ENCODE measurements at regions not wholly inside any gene's neighbourhood (a gene's known extent, or its start where the extent isn't known, plus 50 kb on each side); places are given as distances from the start of the nearest gene placed in this dataset.
"Not testable (repeated sequence)": the region's sequence is repeated elsewhere in the genome, so short reads cannot be mapped to it uniquely, and the experiment has no call there.

GRCh38 chr3:161700998-161701397 lies 204.4 kb downstream of the OTOL1 start:
- no peaks in the 10 kb centered on the region for H3K9me2 ChIP-seq
- H3K4me2 ChIP-seq, result no peak overlapping the region
- H3K9ac ChIP-seq, result no peak overlapping the region
- TF ChIP-seq TCF12 (IDR thresholded peaks at IDR 0.05) (no peak), YY1 (IDR thresholded peaks at IDR 0.05; ENCODE audit: low read depth) (no peak), MAX (IDR thresholded peaks at IDR 0.05; ENCODE audit: low read depth) (no peak), RAD21 (IDR thresholded peaks at IDR 0.05; ENCODE audit: low read length) (peak; percentile 24; the same call in 1 of the 2 replicates)
- WGBS (ENCODE audit: low lambda C conversion rate), result 29% methylated on average over 2 of the region's 2 CpGs
- no peak overlapping the region for H2AFZ ChIP-seq (ENCODE audit: low read depth)
- H3K27me3 ChIP-seq (ENCODE audit: insufficient read depth), result no peaks in the 10 kb centered on the region
- no peak for DNase-seq
- H3K4me3 ChIP-seq (ENCODE audit: low read depth in 2 of 2, low read length in 1 of 2), result no peak overlapping the region
- ChIA-PET POLR2A (no interaction called here), CTCF (no interaction called here)
- no peaks in the 10 kb centered on the region for H3K36me3 ChIP-seq (replicated peaks in 1 of 2; ENCODE audit: control insufficient read depth in 1 of 2, insufficient read depth in 2 of 2, low read length in 1 of 2)
- H3K79me2 ChIP-seq (ENCODE audit: insufficient read depth), result no peaks in the 10 kb centered on the region
- H3K9me3 ChIP-seq, result no peaks in the 10 kb centered on the region
- H3K27ac ChIP-seq (ENCODE audit: low read depth in 2 of 2, low read length in 1 of 2), result no peak overlapping the region
- H3F3A ChIP-seq (replicated peaks; ENCODE audit: insufficient read depth), result no peaks in the 10 kb centered on the region
- no peaks in the 10 kb centered on the region for H4K20me1 ChIP-seq (ENCODE audit: insufficient read depth)
- H3K4me1 ChIP-seq (ENCODE audit: control insufficient read depth in 1 of 2, insufficient read depth in 2 of 2, low read depth in 1 of 2, low read length in 1 of 2), result no peaks in the 10 kb centered on the region

- WGBS (ENCODE audit: low lambda C conversion rate), result 39% methylated on average over 5 of the region's 5 CpGs
- CTCF ChIA-PET, POLR2A ChIA-PET: not testable (repeated sequence)
These were observed 210.6 kb downstream of the OTOL1 start for GRCh38 chr3:161707253-161707652.

DNA sequence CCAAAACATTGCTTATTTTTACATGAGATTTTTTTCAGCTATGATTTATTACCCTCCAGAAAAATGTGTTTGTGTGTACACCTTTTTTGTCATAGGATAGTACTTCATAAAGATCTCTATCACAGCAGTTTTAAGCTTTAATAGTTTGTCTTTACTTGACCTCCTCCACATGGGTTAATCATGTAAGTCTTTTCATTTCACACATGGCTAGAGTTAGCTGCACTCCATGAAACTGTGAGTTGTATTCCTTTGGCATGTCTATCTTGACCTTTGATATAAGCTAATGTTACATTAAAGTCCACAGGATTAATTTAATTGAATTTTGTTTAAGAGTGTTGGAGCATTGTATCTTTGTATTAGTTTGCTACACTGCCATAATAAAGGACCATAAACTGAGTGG lies 217.1 kb downstream of the OTOL1 start:
- no peaks in the 10 kb centered on the region for H3F3A ChIP-seq (replicated peaks; ENCODE audit: insufficient read depth)
- DNase-seq, result no peak
- H3K79me2 ChIP-seq (ENCODE audit: insufficient read depth), result no peaks in the 10 kb centered on the region
- no peak overlapping the region for H3K27ac ChIP-seq (ENCODE audit: low read depth in 2 of 2, low read length in 1 of 2)
- no peaks in the 10 kb centered on the region for H4K20me1 ChIP-seq (ENCODE audit: insufficient read depth)
- H3K9me3 ChIP-seq, result no peaks in the 10 kb centered on the region
- TF ChIP-seq MXI1 (IDR thresholded peaks at IDR 0.05; ENCODE audit: low read depth, low read length) (no peak), ELF1 (IDR thresholded peaks at IDR 0.05) (no peak), USF2 (IDR thresholded peaks at IDR 0.05; ENCODE audit: borderline replicate concordance, low read depth, low read length) (no peak), IRF3 (IDR thresholded peaks at IDR 0.05; ENCODE audit: low read depth, low read length) (no peak), NRF1 (IDR thresholded peaks at IDR 0.05; ENCODE audit: low read depth, low read length) (no peak)
- TF ChIP-seq, protein P1, sequence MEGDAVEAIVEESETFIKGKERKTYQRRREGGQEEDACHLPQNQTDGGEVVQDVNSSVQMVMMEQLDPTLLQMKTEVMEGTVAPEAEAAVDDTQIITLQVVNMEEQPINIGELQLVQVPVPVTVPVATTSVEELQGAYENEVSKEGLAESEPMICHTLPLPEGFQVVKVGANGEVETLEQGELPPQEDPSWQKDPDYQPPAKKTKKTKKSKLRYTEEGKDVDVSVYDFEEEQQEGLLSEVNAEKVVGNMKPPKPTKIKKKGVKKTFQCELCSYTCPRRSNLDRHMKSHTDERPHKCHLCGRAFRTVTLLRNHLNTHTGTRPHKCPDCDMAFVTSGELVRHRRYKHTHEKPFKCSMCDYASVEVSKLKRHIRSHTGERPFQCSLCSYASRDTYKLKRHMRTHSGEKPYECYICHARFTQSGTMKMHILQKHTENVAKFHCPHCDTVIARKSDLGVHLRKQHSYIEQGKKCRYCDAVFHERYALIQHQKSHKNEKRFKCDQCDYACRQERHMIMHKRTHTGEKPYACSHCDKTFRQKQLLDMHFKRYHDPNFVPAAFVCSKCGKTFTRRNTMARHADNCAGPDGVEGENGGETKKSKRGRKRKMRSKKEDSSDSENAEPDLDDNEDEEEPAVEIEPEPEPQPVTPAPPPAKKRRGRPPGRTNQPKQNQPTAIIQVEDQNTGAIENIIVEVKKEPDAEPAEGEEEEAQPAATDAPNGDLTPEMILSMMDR (IDR thresholded peaks at IDR 0.05), result no peak
- no peaks in the 10 kb centered on the region for H3K9me2 ChIP-seq
- CTCF ChIA-PET, result no interaction called here
- no peak overlapping the region for H3K4me2 ChIP-seq
- H3K4me3 ChIP-seq (ENCODE audit: low read depth in 2 of 2, low read length in 1 of 2), result no peak overlapping the region
- POLR2A ChIA-PET, result no interaction called here
- no peaks in the 10 kb centered on the region for H3K36me3 ChIP-seq (replicated peaks in 1 of 2; ENCODE audit: control insufficient read depth in 1 of 2, insufficient read depth in 2 of 2, low read length in 1 of 2)
- no peaks in the 10 kb centered on the region for H3K4me1 ChIP-seq (ENCODE audit: control insufficient read depth in 1 of 2, insufficient read depth in 2 of 2, low read depth in 1 of 2, low read length in 1 of 2)
- H3K27me3 ChIP-seq (ENCODE audit: insufficient read depth), result no peaks in the 10 kb centered on the region
- no peak overlapping the region for H2AFZ ChIP-seq (ENCODE audit: low read depth)
- no peak overlapping the region for H3K9ac ChIP-seq

More at GRCh38 chr3:161707253-161707652, 210.6 kb downstream of the OTOL1 start:
- not testable (repeated sequence) for H3F3A ChIP-seq (replicated peaks; ENCODE audit: insufficient read depth); H3K36me3 ChIP-seq (replicated peaks in 1 of 2; ENCODE audit: control insufficient read depth in 1 of 2, insufficient read depth in 2 of 2, low read length in 1 of 2); H3K9me2 ChIP-seq; H4K20me1 ChIP-seq (ENCODE audit: insufficient read depth); DNase-seq; H3K4me2 ChIP-seq; H3K27ac ChIP-seq (ENCODE audit: low read depth in 2 of 2, low read length in 1 of 2); H3K4me3 ChIP-seq (ENCODE audit: low read depth in 2 of 2, low read length in 1 of 2); H3K9ac ChIP-seq; H3K79me2 ChIP-seq (ENCODE audit: insufficient read depth); H2AFZ ChIP-seq (ENCODE audit: low read depth); H3K4me1 ChIP-seq (ENCODE audit: control insufficient read depth in 1 of 2, insufficient read depth in 2 of 2, low read depth in 1 of 2, low read length in 1 of 2); H3K27me3 ChIP-seq (ENCODE audit: insufficient read depth); H3K9me3 ChIP-seq
